Loucy (cell line): ENCODE measurements at regions not wholly inside any gene's neighbourhood (a gene's known extent, or its start where the extent isn't known, plus 50 kb on each side); places are given as distances from the start of the nearest gene placed in this dataset.

Source experiments
- CTCF ChIP-seq: fragments of 200-600 bp; sonication (generic); conservative IDR thresholded peaks from 2 replicates; pipeline ENCODE4 v1.5.1; 2014; ENCODE audit warnings: mild to moderate bottlenecking, antibody characterized with exemption, low read length
- EZH2phosphoT487 ChIP-seq: fragments of 200-600 bp; IDR thresholded peaks from 2 replicates; pipeline ENCODE4 v1.6.1; 2018; ENCODE audit warnings: antibody characterized with exemption, mild to moderate bottlenecking, moderate library complexity, borderline replicate concordance

GRCh38 chr20:63127700-63128364 lies 88.1 kb downstream of the YTHDF1 start:
- TF ChIP-seq CTCF (no peak), EZH2phosphoT487 (no peak)
